GM04504 (cell line): ENCODE measurements at regions not wholly inside any gene's neighbourhood (a gene's known extent, or its start where the extent isn't known, plus 50 kb on each side); places are given as distances from the start of the nearest gene placed in this dataset.

Experiments used
- DNase-seq: peaks from one replicate; pipeline ENCODE4 v3.0.0-alpha.2; 2012; ENCODE audit warnings: low read depth

DNA sequence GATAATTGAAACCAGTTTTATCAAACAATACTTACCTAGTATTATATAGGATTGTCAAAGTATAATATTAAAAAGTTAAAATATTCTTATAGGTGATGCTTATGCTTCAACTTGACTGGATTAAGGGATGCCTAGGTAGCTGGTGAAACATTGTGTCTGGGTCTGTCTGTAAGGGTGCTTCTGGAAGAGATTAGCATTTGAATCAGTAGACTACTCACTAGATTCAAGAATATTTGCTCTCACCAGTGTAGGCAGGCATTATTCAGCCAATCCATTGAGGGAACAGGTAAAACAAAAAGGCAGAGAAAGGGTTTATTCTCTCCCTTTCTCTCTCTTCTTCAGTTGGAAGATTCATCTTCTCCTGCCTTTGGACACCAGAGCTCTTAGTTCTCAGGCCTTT, 486.8 kb upstream of the GOLIM4 start:
- no peak for DNase-seq

DNA sequence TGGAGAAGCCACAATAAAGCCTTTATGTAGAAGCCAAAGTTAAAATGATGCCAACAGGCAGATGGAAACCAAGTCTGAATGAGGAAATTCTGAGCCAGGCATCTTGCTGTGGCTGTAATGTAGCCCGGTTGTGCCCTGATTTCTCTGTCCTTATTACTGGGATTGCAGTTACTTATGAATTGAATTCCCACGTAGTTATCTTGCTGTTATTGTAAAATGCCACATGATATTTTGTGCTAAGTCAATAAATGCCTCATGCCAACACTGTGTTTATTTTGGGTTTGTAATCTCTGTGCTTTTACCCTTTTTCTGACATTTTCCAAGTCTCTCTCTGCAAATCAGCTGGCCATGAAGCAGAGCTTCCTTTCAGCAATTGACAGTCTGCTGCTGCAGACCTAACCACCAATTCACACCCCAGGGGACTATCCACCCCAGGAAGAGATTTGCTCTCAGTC, 486.1 kb upstream of the GOLIM4 start:
- DNase-seq = no peak

DNA sequence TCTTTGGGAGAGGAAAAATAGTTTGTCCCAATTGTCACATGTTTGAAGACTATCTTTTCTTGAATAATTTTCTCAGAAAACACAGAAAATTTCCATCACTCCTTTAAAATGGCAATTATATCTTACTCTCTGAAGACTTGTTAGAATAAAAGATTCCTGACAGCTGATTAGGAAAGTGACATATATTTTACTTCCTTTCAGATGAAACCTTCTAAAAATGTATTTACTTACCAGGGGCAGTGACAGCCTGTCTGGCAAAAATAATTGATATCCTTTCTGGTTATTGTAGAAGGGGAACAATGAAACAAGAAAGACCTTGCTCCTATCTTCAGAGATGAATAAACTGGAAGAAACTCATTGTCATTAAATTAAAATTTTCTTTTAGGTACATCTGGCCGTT, 483.3 kb upstream of the GOLIM4 start:
- DNase-seq = no peak

DNA sequence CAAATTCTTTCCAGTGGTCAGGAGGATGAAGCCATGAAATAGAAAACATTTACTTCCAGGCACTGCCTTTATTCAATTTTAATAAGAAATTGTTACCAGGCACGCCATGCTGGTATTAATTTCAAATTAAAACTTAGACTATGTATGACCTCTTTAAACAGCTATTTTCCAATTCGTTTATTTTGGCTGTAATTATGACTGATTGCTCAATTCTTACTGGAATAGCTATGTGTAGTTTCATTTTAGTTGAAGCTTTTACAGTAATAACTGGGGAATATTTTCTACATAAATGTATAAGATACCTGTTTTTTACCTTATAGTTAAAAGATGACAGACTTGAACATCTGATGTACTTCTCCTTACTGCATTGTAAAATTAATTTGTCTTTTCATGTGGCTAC, 480.0 kb upstream of the GOLIM4 start:
- DNase-seq = no peak

DNA sequence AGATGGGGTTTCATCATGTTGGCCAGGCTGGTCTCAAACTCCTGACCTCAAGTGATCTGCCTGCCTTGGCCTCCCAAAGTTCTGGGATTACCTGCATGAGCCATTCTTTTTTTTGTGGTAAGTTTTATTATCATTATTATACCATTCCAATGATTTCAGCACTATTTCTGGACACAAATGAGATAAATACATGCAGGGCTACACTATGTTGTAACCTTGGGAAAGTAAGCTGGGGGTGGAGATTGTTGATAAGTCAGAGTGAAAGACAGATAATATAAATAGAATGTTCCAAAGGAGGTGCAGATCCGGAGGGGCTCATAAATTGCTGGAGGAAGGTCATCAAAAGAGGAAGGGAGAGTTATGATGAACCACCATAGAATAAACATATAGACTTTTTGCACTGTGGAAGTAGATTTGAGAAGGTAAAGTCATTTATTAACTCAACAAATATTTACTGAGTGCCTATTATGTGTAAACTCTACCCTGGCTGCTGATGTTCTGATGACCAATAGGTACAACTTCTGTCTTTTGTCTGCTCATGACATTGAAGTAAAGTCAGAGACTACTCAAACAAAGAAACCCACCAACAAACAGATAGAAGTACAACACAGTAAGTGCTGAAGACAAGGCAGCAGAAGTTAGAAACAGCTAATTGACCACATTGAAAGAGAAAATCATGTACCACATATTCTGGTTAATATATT, 478.9 kb upstream of the GOLIM4 start:
- DNase-seq = no peak

DNA sequence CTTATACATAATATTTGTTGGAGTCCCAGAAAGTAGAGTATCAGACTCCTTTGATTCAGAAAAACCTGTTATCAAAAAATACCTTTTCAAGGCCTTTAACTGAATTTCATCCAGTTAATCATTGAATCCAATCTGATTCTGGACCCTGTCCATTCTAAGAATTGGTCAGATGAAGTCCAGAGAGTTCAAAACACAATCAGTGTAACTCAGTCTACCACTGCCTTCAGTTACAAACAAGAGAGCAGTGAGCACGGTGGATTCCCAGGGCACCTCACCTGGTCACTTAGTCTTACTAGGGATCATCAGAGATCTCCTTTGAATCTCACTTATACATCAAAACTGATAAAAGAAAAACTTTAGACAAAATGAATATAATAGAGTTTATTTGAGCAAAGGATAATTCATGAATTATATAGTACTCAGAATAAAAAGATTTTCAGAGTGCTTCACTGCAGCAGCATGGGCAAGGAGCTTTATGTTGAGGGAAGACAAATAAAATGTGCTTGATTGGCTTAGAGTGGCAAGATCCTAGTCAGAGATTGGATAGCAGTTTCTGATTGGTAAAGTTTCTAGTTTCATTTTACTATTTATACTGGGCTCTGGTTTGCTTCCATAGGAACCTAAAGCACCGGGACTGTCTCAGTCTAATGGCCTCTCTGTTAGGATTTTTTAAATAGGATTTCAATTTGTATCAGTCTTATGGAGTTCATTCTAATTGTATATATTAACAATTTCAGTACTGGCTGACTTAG, 474.9 kb upstream of the GOLIM4 start:
- no peak for DNase-seq

DNA sequence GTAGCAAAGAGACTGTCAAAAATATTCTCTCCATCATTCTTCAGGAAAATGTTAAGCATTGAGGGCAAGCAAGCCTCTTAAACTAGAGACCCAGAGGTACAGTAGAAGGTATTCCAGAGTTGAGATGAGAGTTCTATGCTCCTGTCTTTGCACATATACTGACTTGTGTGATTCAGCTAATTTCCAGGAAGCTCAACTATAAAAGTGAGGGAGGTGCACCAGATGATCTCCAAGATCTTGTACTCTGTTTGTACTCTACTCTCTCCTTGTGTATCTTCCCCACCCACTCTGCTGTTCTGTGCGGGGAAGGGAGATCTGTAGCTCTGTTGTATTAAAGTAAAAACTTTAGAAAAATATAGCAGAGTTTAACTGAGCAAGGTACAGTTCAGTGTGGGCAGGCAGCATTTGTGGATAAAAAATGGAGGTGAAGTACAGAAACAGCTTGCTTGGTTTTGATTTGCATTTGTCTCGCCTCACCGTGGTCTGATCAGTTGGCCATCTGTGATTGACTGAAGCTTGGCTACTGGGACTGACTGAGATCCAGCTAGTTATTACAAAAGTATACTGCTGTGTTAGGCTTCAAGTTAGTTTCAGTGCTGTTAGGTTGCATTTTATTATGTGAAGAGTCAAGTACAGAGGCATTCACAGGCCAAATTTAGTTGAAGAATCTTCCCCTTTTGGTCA, 463.1 kb upstream of the GOLIM4 start:
- no peak for DNase-seq

DNA sequence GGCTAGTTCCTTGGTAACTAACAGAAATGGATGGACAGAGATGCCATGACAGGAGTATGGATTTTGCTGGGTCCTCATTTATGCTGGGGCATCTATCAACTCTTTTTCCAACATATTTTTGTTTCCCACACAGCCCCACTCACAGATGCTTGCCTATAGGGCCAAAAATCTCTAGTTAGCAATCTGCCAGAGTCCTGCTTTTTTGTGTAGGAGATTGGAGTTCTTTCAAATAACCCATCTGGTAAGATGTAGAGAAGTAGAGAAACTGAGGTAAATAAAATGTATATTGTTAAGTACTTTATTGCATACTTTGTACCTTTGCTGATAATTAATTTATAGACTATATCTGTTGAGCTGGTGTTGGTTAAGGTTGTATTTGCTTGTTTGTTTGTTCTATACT, 456.5 kb upstream of the GOLIM4 start:
- no peak for DNase-seq

DNA sequence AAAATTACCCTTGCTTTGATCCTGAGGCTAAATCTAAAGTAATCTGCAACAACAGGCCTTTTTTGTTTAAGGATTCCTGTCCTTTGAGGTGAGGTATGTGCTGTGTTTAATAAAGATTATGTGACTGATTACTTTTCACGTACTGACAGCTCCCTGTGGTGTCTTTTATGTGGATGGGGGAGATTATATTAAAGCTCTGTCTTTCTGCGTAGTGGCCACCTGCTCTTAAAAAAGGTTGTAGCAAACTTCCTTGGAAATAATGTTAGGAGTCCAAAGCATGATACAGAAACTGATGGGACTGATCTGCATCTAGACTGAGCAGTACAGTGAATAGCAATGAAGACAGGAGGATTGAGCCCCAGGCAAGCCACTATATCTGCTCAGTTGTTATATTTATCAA, 453.0 kb upstream of the GOLIM4 start:
- no peak for DNase-seq

DNA sequence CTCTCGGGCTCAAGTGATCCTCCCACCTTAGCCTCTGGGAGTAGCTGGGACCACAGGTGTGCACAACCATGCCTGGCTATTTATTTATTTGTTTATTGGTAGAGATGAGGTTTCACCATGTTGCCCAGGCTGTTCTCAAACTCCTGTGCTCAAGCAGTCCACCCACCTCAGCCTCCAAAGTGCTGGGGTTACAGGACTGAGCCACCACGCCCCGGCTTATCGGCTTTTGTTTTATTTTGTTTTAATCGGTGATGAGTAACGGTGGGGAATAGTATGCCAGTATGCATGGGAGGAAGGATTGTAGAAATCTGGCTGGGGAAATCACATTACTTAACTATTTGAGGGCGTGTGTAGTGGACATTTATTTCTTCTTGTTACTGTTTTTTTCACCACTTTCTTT, 451.0 kb upstream of the GOLIM4 start:
- no peak for DNase-seq

DNA sequence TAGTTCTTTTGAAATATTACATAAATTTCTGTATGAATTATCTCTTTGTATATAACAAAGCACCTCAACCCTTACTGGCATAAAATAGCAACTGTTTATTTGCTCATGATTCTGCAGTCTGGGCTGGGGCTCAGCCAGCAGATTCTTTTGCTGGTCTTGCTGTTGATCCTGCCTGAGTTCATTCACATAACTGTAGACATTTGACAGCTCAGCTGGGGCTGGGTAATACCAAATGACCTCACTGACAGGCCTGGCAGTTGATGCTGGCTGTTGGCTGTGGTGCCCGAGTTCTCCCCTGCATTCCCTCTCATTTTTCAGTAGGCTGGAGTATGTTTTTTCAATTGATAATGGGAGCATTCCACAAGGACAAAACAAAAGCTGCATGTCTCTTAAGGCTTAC, 449.9 kb upstream of the GOLIM4 start:
- DNase-seq = no peak

DNA sequence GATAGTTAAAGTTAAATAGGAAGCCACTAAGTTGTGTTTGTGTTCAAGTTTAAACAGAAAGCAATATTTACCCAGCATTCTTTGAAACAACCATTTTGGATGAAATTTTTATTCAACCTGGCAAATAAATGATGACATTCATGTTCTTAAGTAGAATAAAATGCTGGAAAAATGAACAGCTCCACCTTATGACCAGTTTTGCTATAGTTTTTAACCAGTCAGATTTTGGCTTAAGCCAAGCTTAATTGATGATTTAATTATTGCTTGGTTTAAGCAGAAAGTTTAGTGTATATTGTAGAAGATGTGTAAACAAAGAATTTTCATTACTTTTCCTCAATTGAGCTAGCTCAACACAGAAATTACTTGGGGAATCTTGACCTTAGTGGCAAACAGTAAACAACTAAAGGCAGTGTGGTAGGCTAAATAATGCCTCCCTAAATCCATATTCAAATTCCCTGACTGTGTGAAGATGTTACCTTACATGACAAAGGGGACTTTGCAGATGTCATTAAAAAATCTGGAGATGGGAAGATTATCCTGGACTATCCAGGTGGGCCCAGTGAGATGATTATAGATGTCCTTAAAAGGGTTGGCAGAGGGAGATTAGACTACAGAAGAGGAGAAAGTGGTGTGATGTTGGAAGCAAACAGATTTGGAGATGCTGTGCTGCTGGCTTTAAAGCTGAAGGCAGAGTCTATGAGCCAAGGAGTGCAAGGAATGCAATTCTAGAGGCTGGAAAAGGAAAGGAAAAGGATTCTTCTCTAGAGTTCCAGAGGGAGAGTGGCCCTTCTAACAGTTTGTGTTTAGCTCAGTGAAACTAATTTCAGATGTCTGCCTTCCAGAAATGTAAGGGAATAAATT, 448.6 kb upstream of the GOLIM4 start:
- DNase-seq = no peak

DNA sequence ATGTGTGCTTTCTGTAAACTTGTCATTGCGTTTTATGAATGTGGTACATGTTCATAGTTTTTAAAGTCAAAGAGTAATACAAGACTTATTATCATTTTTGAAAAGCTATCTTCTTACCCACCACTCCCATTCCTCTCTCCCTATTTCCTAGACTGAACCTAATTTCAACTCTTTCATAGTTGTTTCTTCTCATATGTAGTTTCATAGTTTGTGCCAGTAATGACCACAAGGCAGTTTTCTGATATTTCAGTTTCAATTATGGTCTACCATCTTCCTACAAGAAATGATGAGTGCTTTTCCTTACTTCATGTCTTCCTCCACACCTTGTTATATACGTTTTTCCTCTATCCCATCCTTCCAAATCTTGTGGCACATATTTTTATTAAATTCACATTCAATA, 445.0 kb upstream of the GOLIM4 start:
- DNase-seq = no peak

DNA sequence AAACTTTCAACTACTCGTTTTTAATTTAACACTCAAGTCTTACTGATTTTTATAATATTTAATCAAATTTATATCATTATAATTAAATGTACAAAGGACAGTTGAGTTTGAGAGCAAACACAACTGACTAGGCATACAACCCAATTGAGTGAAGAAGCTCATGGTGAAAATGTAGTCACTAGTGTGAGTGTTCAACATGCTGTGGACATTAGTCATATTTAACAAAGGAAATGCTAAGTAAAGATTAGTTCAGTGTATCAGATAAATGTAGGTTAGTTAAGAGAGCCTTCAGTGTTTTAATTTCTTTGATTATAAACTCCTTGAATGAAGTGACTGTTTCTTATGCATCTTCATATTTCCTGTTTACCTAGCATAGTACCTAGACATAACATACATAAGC, 444.2 kb upstream of the GOLIM4 start:
- no peak for DNase-seq

DNA sequence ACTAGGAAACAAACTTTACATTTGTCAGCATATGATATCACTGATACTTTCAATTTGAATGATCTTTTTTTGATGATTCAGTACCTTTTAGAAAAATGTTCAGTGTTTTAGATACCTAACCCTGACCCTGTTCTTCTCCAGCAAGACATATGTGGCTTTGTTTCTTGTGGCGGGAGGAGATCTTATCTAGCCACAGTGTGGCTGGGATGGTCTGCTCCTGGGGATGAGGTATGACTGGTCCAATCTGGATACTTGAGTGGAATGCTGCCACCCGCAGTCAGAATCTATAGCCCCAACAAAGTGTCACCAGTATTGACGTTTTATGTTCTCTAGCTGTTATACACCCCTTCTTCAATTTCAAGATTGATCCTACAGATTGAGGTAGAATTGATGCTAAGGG, 439.0 kb upstream of the GOLIM4 start:
- no peak for DNase-seq

DNA sequence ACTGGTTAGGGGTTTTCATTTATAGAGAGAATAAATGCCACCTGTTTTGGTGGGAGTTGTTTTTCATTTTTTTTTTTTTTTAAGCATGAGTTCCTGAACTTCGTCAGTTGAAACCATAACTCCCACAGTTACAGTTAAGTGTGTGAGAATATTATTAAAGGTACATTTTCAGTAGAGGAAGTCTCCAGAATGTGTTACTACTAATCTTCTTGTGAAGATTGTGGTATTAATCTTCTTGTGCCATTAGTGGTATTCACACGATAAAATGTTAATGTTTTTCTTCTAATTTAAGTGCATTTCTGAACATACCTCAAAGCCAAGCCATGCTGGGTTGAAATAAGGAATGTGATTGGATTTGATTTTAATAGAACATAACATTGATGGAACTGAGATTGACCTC, 437.9 kb upstream of the GOLIM4 start:
- DNase-seq = no peak

DNA sequence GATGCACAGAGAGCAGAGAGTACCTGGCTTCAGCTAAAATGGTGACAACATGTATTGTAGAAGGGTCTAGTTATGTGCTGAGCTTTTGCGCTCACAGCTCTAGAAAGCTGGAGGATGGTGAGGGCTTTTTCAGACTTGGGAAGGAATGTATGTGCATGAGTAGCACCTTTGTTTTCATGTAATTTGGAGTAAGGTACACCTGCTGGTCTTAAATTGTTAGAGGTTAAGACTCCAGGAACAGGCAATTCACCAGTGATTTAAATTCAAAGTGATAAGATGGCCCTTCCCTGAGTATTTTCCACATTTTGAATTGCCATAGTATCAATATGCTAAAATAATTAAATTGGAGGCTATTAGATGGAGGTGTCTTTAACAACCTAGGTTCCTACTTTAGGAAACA, 436.4 kb upstream of the GOLIM4 start:
- no peak for DNase-seq

DNA sequence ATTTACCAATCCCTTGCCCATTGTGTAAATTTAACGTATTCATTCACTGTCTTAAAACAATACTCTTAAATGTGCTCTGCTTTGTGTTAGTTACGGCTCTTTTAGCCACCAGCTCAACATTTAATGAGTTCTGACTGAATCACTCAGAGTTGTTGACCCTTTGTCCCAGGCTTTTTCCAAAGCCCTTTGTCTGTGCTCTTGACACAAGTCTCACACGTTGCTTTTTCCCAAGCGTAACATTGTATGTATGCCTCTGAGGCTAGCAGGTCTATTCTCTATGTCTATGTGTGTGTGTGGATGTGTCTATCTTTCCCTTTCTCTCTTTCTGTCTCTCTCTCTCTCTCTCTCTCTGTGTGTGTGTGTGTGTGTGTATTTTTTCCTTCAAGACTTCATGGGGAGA, 435.4 kb upstream of the GOLIM4 start:
- no peak for DNase-seq

DNA sequence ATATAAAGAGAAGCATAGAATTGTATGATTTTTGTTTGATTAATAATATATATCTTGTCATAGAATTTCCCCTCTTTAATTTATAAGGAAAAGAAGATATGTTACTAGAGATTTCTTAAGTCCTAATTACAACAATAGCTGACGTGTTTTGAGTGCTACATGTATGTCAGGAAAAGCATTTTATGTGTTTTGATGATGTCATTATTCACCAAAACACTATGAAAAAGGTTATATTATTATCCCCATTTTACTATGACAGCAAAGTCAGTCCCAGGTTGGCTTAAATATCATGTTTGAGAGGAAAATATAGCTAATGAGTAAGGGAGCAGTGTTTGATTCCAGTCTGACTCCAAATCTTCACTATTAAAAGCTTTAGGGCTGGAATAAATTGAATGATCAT, 428.4 kb upstream of the GOLIM4 start:
- no peak for DNase-seq

DNA sequence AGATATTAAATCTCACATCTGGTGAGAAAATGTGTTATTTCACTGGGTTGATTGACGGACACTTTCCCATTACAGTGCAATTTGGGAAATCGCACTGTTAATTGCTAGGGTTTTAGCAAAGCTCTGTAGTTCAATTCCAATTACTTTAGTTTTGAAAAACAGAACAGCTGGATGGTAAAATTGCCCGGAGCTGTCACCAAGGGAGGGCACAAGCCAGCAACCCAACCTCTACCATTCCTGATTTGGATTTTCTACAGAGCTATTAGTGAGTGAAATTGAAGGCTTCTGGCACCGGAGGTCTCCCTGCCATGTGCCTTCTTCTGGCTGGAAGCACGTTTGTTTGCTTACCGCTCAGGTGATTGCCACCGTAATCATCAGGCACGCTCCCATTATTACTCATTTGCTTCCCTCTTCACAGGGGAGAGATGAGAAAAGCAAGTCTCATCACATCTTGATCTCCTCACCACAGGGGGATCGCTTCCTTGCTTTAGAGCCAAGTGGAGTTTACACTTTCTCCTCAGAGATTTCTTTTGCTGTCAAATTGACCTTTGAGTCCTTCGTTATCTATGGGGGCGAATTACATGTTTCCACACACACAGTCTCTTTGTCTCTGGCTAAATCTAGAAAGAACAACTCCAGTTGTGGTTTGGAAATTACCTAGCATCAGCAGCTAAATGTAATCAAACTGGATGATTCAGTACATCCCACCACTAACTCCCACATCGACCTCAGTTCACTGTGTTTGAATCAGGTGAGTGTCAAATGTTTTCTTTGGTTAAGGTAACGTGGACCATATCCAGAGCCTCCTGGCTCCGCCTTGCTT, 421.7 kb upstream of the GOLIM4 start:
- DNase-seq = no peak

DNA sequence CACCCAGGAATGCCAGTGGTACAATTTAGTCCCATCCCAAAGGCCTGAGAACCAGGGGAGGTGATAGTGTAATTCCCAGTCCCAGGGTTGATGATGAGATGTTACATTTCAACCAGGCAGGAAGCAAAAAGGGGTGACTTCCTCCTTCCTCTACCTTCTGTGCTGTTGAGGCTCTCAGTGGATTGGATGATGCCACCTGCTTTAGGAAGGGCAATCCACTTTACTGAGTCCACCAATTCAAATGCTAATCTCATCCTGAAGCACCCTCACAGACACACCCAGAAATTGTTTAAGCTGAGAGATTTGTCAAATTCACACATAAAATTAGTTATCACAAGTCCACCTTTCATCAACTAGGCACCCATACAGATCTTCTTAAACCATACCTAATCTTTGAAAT, 418.5 kb upstream of the GOLIM4 start:
- DNase-seq = no peak

DNA sequence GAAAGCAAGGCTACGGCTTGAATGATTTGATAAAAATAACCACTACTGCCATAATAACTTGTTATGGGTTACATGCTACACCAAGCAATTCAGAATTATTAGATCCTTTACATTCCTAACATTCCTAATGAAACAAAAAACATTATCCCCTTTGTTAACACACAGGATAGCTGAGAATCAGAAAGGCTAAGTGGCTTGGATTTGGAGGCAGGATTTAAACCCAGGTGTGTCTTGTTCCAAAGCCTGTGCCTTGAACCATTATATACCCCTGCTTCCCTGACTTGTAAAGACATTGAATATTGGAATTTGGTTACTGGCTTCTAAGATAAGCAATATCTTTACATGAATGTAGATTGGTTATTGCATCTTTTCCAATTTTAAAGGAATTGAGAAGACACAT, 417.1 kb upstream of the GOLIM4 start:
- DNase-seq = no peak
